Glutamatergic neuron (in vitro differentiated cells): ENCODE measurements at regions not wholly inside any gene's neighbourhood (a gene's known extent, or its start where the extent isn't known, plus 50 kb on each side); places are given as distances from the start of the nearest gene placed in this dataset.

Experiments
- DNase-seq: peaks from one replicate; pipeline ENCODE4 v3.0.0; 2022
- H3K27ac Mint-ChIP-seq: one replicate; pipeline ENCODE4 v1.8.0; 2020; ENCODE audit warnings: mild to moderate bottlenecking, mixed read lengths, inconsistent platforms; ENCODE audit not compliant: unreplicated experiment
- H3K27me3 Mint-ChIP-seq: one replicate; pipeline ENCODE4 v1.8.0; 2020; ENCODE audit warnings: mild to moderate bottlenecking, moderate library complexity, mixed read lengths, inconsistent platforms; ENCODE audit not compliant: unreplicated experiment
- H3K36me3 Mint-ChIP-seq: one replicate; pipeline ENCODE4 v1.8.0; 2020; ENCODE audit warnings: mild to moderate bottlenecking, mixed read lengths, inconsistent platforms; ENCODE audit not compliant: unreplicated experiment
- H3K4me1 Mint-ChIP-seq: one replicate; pipeline ENCODE4 v1.8.0; 2020; ENCODE audit warnings: mild to moderate bottlenecking, low read depth, mixed read lengths, inconsistent platforms; ENCODE audit not compliant: unreplicated experiment
- H3K4me3 Mint-ChIP-seq: one replicate; pipeline ENCODE4 v1.8.0; 2020; ENCODE audit warnings: mild to moderate bottlenecking, mixed read lengths, inconsistent platforms; ENCODE audit not compliant: unreplicated experiment
- H3K9me3 Mint-ChIP-seq: one replicate; pipeline ENCODE4 v1.8.0; 2020; ENCODE audit warnings: mild to moderate bottlenecking, moderate library complexity, mixed read lengths, inconsistent platforms; ENCODE audit not compliant: unreplicated experiment
- CTCF ChIP-seq: fragments of 200-600 bp; sonication (generic); IDR thresholded peaks from one replicate; pipeline ENCODE4 v1.5.0; 2021; ENCODE audit not compliant: partially characterized antibody, unreplicated experiment

- H3K36me3 Mint-ChIP-seq = no peaks in the 10 kb centered on the region
- H3K27ac Mint-ChIP-seq = no peak overlapping the region
- no peaks in the 10 kb centered on the region for H3K9me3 Mint-ChIP-seq
- H3K4me1 Mint-ChIP-seq = peaks cover 3% of the 10 kb centered on the region
- no peak overlapping the region for H3K4me3 Mint-ChIP-seq
- DNase-seq = no peak
- no peaks in the 10 kb centered on the region for H3K27me3 Mint-ChIP-seq
- TF ChIP-seq CTCF = no peak
These were observed 488.5 kb upstream of the THBS1 start for GRCh38 chr15:39092354-39092753.

GRCh38 chr15:39092761-39093160 is 488.1 kb upstream of the THBS1 start:
- H3K27ac Mint-ChIP-seq = no peak overlapping the region
- no peak for TF ChIP-seq CTCF
- H3K4me1 Mint-ChIP-seq = peaks cover 3% of the 10 kb centered on the region
- no peak for DNase-seq
- no peaks in the 10 kb centered on the region for H3K36me3 Mint-ChIP-seq
- H3K9me3 Mint-ChIP-seq = no peaks in the 10 kb centered on the region
- H3K27me3 Mint-ChIP-seq = no peaks in the 10 kb centered on the region
- H3K4me3 Mint-ChIP-seq = no peak overlapping the region

- TF ChIP-seq CTCF = no peak
- Mint-ChIP-seq H3K9me3 (no peaks in the 10 kb centered on the region), H3K36me3 (no peaks in the 10 kb centered on the region), H3K27me3 (no peaks in the 10 kb centered on the region), H3K4me3 (no peak overlapping the region), H3K27ac (no peak overlapping the region), H3K4me1 (peaks cover 3% of the 10 kb centered on the region)
- DNase-seq = no peak
These were observed 486.8 kb upstream of the THBS1 start for GRCh38 chr15:39094116-39094515.

GRCh38 chr15:39095218-39095879 is 485.5 kb upstream of the THBS1 start:
- Mint-ChIP-seq H3K9me3 (no peaks in the 10 kb centered on the region), H3K27ac (no peak overlapping the region), H3K4me1 (peaks cover 3% of the 10 kb centered on the region), H3K27me3 (no peaks in the 10 kb centered on the region), H3K4me3 (no peak overlapping the region), H3K36me3 (no peaks in the 10 kb centered on the region)
- no peak for TF ChIP-seq CTCF
- DNase-seq = no peak

GRCh38 chr15:39096608-39097205 is 484.2 kb upstream of the THBS1 start:
- Mint-ChIP-seq H3K36me3 (no peaks in the 10 kb centered on the region), H3K27me3 (no peaks in the 10 kb centered on the region), H3K27ac (no peak overlapping the region), H3K4me3 (no peak overlapping the region), H3K4me1 (peaks cover 3% of the 10 kb centered on the region), H3K9me3 (no peaks in the 10 kb centered on the region)
- TF ChIP-seq CTCF = no peak
- DNase-seq = no peak
